HCT116 (cell line): ENCODE measurements at regions not wholly inside any gene's neighbourhood (a gene's known extent, or its start where the extent isn't known, plus 50 kb on each side); places are given as distances from the start of the nearest gene placed in this dataset.

Source experiments
- ATAC-seq: fragments of 200-7000 bp; cut with Tn5 transposase; 2 replicates; pipeline ENCODE4 v1.9.1; 2020; ENCODE audit warnings: mild to moderate bottlenecking, moderate library complexity
- BruUV-seq: library from RNA; stranded (reverse); fragments of 400-500 nt; replicated peaks from 2 replicates; lab custom pipeline; 2021; lab: Mats Ljungman, UMichigan
- CTCF ChIA-PET: fragments of 300-600 bp; sonication (Branson Sonifier 250); formaldehyde crosslinking; loops from one replicate; lab custom pipeline; 2021; ENCODE audit warnings: antibody characterized with exemption; lab: Charles Lee
- POLR2A ChIA-PET: fragments of 300-600, 350-600 bp; sonication (Branson Sonifier 250); formaldehyde crosslinking; loops from one replicate; lab custom pipeline; 2021; ENCODE audit warnings: antibody characterized with exemption; lab: Charles Lee
- RAD21 ChIA-PET, 2 experiments: fragments of 300-600 bp; sonication (Branson Sonifier 250); formaldehyde crosslinking; loops; one replicate each; lab custom pipeline; 2023; ENCODE audit warnings: low total read pairs in 2 of 2; ENCODE audit not compliant: uncharacterized antibody in 2 of 2, unreplicated experiment in 2 of 2, low non-redundant PET in 1 of 2; lab: Charles Lee
- DNase-seq: peaks from one replicate; pipeline ENCODE4 v3.0.0-alpha.2; 2010; ENCODE audit warnings: low read depth, low spot score
- H2AFZ ChIP-seq: fragments of 200-600 bp; shearing (Covaris generic), sonication (generic); 2 replicates; pipeline ENCODE4 v1.6.1; 2017; ENCODE audit warnings: low read depth, mixed run types, mixed read lengths, antibody characterized with exemption, low read length; ENCODE audit not compliant: poor library complexity, severe bottlenecking
- H3K27ac ChIP-seq: 2 replicates; pipeline ENCODE4 v1.5.1; 2012; ENCODE audit warnings: low read depth, low read length
- H3K27me3 ChIP-seq: fragments of 200-600 bp; sonication (generic); 2 replicates; pipeline ENCODE4 v1.6.1; 2016; ENCODE audit warnings: mixed run types, low read length, mixed read lengths; ENCODE audit not compliant: insufficient read depth
- H3K36me3 ChIP-seq, 2 experiments: fragments of 200-500 bp in 1 of 2; fragments of 200-600 bp in 1 of 2; sonication (Bioruptor generic) in 1 of 2; sonication (generic) in 1 of 2; 2 replicates each; pipeline versions ENCODE4 v1.5.1 to v1.6.1; 2014 to 2016; ENCODE audit warnings: low read length in 2 of 2, inconsistent platforms in 1 of 2, mixed read lengths in 1 of 2, mixed run types in 1 of 2; ENCODE audit not compliant: insufficient read depth in 2 of 2, control insufficient read depth in 1 of 2
- H3K4me1 ChIP-seq, 2 experiments: fragments of 200-600 bp in 1 of 2; sonication (generic) in 1 of 2; 2 replicates each; pipeline versions ENCODE4 v1.5.1 to v1.6.1; 2012 to 2017; ENCODE audit warnings: low read length in 2 of 2, inconsistent platforms in 1 of 2, mild to moderate bottlenecking in 1 of 2, mixed read lengths in 1 of 2, mixed run types in 1 of 2, moderate library complexity in 1 of 2; ENCODE audit not compliant: insufficient read depth in 2 of 2, control insufficient read depth in 1 of 2
- H3K4me2 ChIP-seq: fragments of 200-600 bp; sonication (generic); 2 replicates; pipeline ENCODE4 v1.6.1; 2017; ENCODE audit warnings: mixed run types, low read length, mixed read lengths
- H3K4me3 ChIP-seq, 2 experiments: fragments of 200-600 bp in 1 of 2; sonication (generic) in 1 of 2; replicated peaks in 1 of 2; 2 replicates each; pipeline ENCODE4 v1.5.1; 2011 to 2016; ENCODE audit warnings: low read length in 2 of 2, control low read depth in 1 of 2, low read depth in 1 of 2, mild to moderate bottlenecking in 1 of 2, mixed read lengths in 1 of 2, mixed run types in 1 of 2
- H3K79me2 ChIP-seq: fragments of 200-600 bp; sonication (generic); 2 replicates; pipeline ENCODE4 v1.6.1; 2017; ENCODE audit warnings: mild to moderate bottlenecking, mixed run types, low read length, moderate library complexity, mixed read lengths; ENCODE audit not compliant: insufficient read depth
- H3K9ac ChIP-seq: fragments of 200-600 bp; sonication (generic); 2 replicates; pipeline ENCODE4 v1.6.1; 2016; ENCODE audit warnings: low read length, mixed read lengths
- H3K9me2 ChIP-seq: fragments of 200-600 bp; sonication (generic), shearing (Covaris generic); 2 replicates; pipeline ENCODE4 v1.6.1; 2017; ENCODE audit warnings: mixed run types, mild to moderate bottlenecking, moderate library complexity; ENCODE audit not compliant: insufficient read depth
- H3K9me3 ChIP-seq, 2 experiments: fragments of 200-500 bp in 1 of 2; fragments of 200-600 bp in 1 of 2; sonication (Bioruptor generic) in 1 of 2; sonication (generic) in 1 of 2; 2 replicates each; pipeline ENCODE4 v1.6.1; 2014 to 2017; ENCODE audit warnings: low read length in 2 of 2, mixed read lengths in 2 of 2, inconsistent platforms in 1 of 2, low read depth in 1 of 2, mild to moderate bottlenecking in 1 of 2, mixed run types in 1 of 2, moderate library complexity in 1 of 2; ENCODE audit not compliant: control insufficient read depth in 1 of 2, insufficient read depth in 1 of 2
- H4K20me1 ChIP-seq: fragments of 200-600 bp; sonication (generic), shearing (Covaris generic); 2 replicates; pipeline ENCODE4 v1.6.1; 2017; ENCODE audit warnings: mixed run types, mild to moderate bottlenecking, moderate library complexity; ENCODE audit not compliant: insufficient read depth
- ATF3 ChIP-seq: IDR thresholded peaks from 2 replicates; pipeline ENCODE4 v1.6.1; 2012
- CBX3 ChIP-seq: IDR thresholded peaks from 2 replicates; pipeline ENCODE4 v1.6.1; 2012; ENCODE audit warnings: low read depth
- EGR1 ChIP-seq: IDR thresholded peaks from 2 replicates; pipeline ENCODE4 v1.6.1; 2012; ENCODE audit warnings: low read depth
- EZH2 ChIP-seq: fragments of 200-600 bp; sonication (generic); IDR thresholded peaks from 2 replicates; pipeline ENCODE4 v1.6.1; 2017; ENCODE audit warnings: antibody characterized with exemption, mixed run types
- JUND ChIP-seq: IDR thresholded peaks from 2 replicates; pipeline ENCODE4 v1.6.1; 2012
- MAX ChIP-seq: IDR thresholded peaks from 2 replicates; pipeline ENCODE4 v1.6.1; 2012
- POLR2A ChIP-seq: IDR thresholded peaks from 2 replicates; pipeline ENCODE4 v1.7.0; 2011; ENCODE audit warnings: borderline replicate concordance; ENCODE audit not compliant: insufficient read depth, insufficient read length; ENCODE audit errors: extremely low read depth
- POLR2AphosphoS5 ChIP-seq: IDR thresholded peaks from 2 replicates; pipeline ENCODE4 v1.6.1; 2011; ENCODE audit warnings: mild to moderate bottlenecking, low read depth, low read length, moderate library complexity
- RAD21 ChIP-seq: IDR thresholded peaks from 2 replicates; pipeline ENCODE4 v1.6.1; 2012; ENCODE audit warnings: low read depth, mild to moderate bottlenecking
- REST ChIP-seq: IDR thresholded peaks from 2 replicates; pipeline ENCODE4 v1.6.1; 2012; ENCODE audit warnings: low read depth
- SRF ChIP-seq: IDR thresholded peaks from 2 replicates; pipeline ENCODE4 v1.6.1; 2012; ENCODE audit warnings: low read depth
- TCF7L2 ChIP-seq: IDR thresholded peaks from 2 replicates; pipeline ENCODE4 v1.7.0; 2011; ENCODE audit warnings: borderline replicate concordance, inconsistent platforms; ENCODE audit not compliant: insufficient read depth, insufficient read length; ENCODE audit errors: extremely low read depth
- YY1 ChIP-seq: IDR thresholded peaks from 2 replicates; pipeline ENCODE4 v1.6.1; 2011; ENCODE audit warnings: low read length, low read depth, moderate library complexity, mild to moderate bottlenecking; ENCODE audit not compliant: insufficient replicate concordance; ENCODE audit errors: extremely low read depth
- ZBTB33 ChIP-seq: IDR thresholded peaks from 2 replicates; pipeline ENCODE4 v1.6.1; 2011; ENCODE audit warnings: mild to moderate bottlenecking, low read length, moderate library complexity; ENCODE audit not compliant: insufficient replicate concordance; ENCODE audit errors: extremely low read depth
- ZFX ChIP-seq: fragments of 450-650 bp; IDR thresholded peaks from 2 replicates; pipeline ENCODE4 v1.6.1; 2017
- ZNF274 ChIP-seq: fragments of 200-500 bp; sonication (Bioruptor generic); IDR thresholded peaks from 2 replicates; pipeline ENCODE4 v1.6.1; 2014; ENCODE audit warnings: mild to moderate bottlenecking, low read depth, low read length, inconsistent platforms
- intact Hi-C: fragments of 100-400 bp; cut with micrococcal nuclease; formaldehyde crosslinking; loops from 2 replicates; pipeline ENCODE4 v1.10.0; 2022

GRCh38 chr4:184930026-184930425 lies 88.3 kb upstream of the HELT start:
- no peak for DNase-seq
- ChIA-PET RAD21 (no interaction called here), CTCF (no interaction called here), POLR2A (no interaction called here)
- TF ChIP-seq ZFX (no peak), TCF7L2 (no peak), SRF (no peak), ATF3 (no peak), CBX3 (no peak), EZH2 (no peak), POLR2AphosphoS5 (no peak), MAX (no peak), ZNF274 (no peak), EGR1 (no peak), YY1 (no peak), REST (no peak), JUND (no peak), POLR2A (no peak), ZBTB33 (no peak), RAD21 (no peak)
- no peaks in the 10 kb centered on the region for H3K36me3 ChIP-seq
- no peaks in the 10 kb centered on the region for H3K9me2 ChIP-seq
- no peaks in the 10 kb centered on the region for H3K4me1 ChIP-seq
- no peak overlapping the region for H2AFZ ChIP-seq
- H3K27ac ChIP-seq = no peak overlapping the region
- ATAC-seq = no peak
- H3K4me2 ChIP-seq = no peak overlapping the region
- no peaks in the 10 kb centered on the region for H4K20me1 ChIP-seq
- H3K9ac ChIP-seq = no peak overlapping the region
- no peak overlapping the region for H3K4me3 ChIP-seq
- no peaks in the 10 kb centered on the region for H3K27me3 ChIP-seq
- intact Hi-C loops = no loop called here
- no peaks in the 10 kb centered on the region for H3K79me2 ChIP-seq
- BruUV-seq = no TSS peak
- H3K9me3 ChIP-seq = no peaks in the 10 kb centered on the region
